ENCODE measurements at regions not wholly inside any gene's neighbourhood (a gene's known extent, or its start where the extent isn't known, plus 50 kb on each side); places are given as distances from the start of the nearest gene placed in this dataset.
"Not testable (repeated sequence)": the region's sequence is repeated elsewhere in the genome, so short reads cannot be mapped to it uniquely, and the experiment has no call there.

DNA sequence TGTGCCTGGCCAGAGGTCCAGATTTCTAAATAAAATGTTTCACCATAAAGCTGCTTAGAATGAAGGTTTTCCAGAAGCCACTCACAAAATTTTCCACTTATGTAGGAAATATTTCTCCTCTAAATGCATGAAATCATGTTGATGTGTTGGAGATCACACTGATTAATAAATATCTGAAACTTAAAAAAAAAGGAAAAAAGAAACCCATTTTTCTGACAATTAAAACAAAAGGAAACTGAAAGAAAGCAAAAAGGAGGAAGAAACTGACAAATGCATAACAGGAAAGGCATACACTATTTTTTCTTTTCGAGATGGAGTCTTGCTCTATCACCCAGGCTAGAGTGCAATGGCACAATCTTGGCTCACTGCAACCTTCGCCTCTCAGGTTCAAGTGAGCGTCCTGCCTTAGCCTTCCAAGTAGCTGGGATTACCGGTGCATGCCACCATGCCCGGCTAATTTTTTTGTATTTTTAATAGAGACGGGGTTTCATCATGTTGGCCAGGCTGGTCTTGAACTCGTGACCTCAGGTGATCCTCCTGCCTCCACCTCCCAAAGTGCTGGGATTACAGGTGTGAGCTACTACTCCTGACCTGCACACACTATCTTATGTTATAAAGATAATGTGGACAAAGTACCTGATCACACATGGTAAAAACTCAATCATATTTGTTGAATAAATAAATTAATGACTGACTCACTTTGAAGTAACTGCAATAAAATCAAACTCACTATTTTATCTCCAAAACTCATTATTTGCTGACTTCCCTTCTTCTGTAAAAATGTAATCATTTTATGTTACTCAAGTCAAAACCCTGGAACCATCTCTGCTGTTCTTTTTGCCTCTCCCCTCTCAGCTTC lies 149.8 kb upstream of the NR5A2 start:
- DNase-seq, result no peak

GRCh38 chr1:199878823-199879222 lies 148.7 kb upstream of the NR5A2 start:
- DNase-seq, result no peak

GRCh38 chr1:199898654-199899053 lies 128.9 kb upstream of the NR5A2 start:
- no peak for DNase-seq

- DNase-seq, result no peak
Observed at GRCh38 chr1:199901341-199901740, 126.2 kb upstream of the NR5A2 start.

- peak in 1 of 2 experiments; percentile 17 for DNase-seq
Observed at GRCh38 chr1:199907361-199907760, 120.1 kb upstream of the NR5A2 start.

GRCh38 chr1:199909137-199909536 lies 118.4 kb upstream of the NR5A2 start:
- DNase-seq, result no peak

- no peak for DNase-seq
Observed at GRCh38 chr1:199913318-199913717, 114.2 kb upstream of the NR5A2 start.

- no peak for DNase-seq
Observed at GRCh38 chr1:199914546-199914945, 113.0 kb upstream of the NR5A2 start.

GRCh38 chr1:199918196-199918769 lies 109.2 kb upstream of the NR5A2 start:
- DNase-seq, result no peak

DNA sequence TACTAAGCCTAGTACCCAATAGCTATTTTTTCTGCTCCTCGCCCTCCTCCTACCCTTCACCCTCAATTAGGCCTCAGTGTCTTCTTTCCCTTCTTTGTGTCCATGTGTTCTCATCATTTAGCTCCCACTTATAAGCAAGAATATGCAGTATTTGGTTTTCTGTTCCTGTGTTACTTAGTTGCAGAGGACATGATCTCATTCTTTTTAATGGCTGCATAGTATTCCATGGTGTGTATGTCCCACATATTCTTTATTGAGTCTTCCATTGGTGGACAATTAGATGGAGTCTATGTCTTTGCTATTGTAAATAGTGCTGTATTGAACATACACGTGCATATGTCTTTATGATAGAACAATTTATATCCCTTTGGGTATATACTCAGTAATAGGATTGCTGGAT lies 106.9 kb upstream of the NR5A2 start:
- DNase-seq, result no peak

GRCh38 chr1:199929556-199929955 lies 98.0 kb upstream of the NR5A2 start:
- DNase-seq, result no peak

GRCh38 chr1:199930067-199930466 lies 97.4 kb upstream of the NR5A2 start:
- not testable (repeated sequence) for DNase-seq

GRCh38 chr1:199931666-199932377 lies 95.7 kb upstream of the NR5A2 start:
- DNase-seq, result no peak

DNA sequence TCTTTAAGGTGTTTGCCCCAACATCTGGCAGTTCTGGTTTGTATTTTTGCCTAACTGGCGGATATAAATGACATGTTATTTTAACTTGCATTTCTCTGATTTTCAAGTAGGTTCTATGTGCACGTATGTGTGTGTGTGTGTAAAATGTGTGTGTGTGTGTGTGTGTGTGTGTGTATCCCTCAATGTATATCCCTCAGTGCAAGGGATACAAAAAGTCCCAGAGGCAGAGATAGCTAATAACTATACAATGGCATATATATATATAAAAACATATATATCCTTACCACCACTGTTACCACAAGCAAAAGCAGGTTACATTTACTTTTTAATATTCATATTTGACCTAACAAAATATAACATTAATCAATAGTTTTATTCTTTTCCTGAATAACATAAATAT lies 95.0 kb upstream of the NR5A2 start:
- no peak for DNase-seq

DNA sequence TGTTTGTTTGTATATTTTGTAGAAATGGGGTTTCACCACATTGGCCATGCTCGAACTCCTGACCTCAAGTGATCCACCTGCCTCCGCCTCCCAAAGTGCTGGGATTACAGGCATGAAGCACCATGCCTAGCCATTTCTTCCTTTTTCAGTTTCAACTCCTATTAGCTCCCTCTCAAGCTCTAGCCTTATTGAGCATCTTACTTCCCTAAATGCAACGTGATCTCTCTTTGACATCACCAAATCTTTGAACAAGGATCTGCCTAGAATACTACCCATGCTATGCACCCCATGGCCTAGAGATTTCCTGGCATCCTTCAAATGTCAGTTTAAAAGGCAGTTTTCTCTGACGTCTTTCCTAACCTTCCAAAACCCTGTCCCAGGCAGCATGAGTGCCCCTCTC lies 91.1 kb upstream of the NR5A2 start:
- peak in 1 of 2 experiments; percentile 18 for DNase-seq

GRCh38 chr1:199937161-199937560 lies 90.3 kb upstream of the NR5A2 start:
- DNase-seq, result no peak

DNA sequence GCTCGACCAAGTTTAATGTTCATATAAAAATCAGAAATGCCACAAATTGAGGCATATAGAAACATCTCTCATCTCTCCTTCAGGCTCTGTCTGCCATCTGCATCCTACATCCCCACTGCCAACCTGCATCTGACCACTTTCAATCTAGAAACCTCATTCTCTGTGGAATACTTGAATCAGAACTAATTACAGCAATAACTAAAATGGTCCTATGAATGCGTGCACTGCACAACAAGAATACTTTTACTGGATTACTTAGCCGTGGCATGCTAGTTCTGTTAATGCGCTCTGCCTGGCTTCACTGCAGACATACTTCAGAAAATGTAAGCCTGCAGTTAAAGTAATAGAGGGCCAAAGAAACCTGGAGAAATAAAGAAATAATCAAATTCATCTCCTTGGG lies 89.8 kb upstream of the NR5A2 start:
- DNase-seq, result no peak

- DNase-seq, result no peak
Observed at GRCh38 chr1:199944986-199945385, 82.5 kb upstream of the NR5A2 start.

DNA sequence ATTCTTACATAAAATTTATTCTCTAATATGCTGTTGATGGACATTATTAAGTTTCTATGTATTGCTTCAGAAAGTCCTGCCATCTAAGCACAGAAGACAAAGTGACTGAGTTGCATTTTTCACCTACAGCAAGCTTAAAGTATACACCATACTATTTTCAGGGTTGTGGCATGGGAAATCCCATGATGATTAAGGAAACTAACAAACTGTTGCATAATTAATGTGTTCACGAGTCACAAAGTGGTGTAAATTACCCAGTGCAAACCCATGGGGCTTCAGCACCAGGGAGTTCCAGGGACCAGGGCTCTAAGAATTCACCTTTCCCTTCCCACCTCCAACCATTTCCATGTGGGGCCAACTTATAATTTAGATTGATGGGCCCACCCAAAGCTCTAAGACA lies 81.9 kb upstream of the NR5A2 start:
- no peak for DNase-seq

GRCh38 chr1:199946305-199947155 lies 81.0 kb upstream of the NR5A2 start:
- no peak for DNase-seq

- peak in 1 of 2 experiments; percentile 14 for DNase-seq
Observed at GRCh38 chr1:199948587-199949280, 78.8 kb upstream of the NR5A2 start.

- DNase-seq, result not testable (repeated sequence)
Observed at GRCh38 chr1:199951005-199951404, 76.5 kb upstream of the NR5A2 start.
